Testis (tissue), 2 donors: ENCODE measurements at regions not wholly inside any gene's neighbourhood (a gene's known extent, or its start where the extent isn't known, plus 50 kb on each side); places are given as distances from the start of the nearest gene placed in this dataset.

Experiments
- POLR2A ChIP-seq: fragments of 450-650 bp; IDR thresholded peaks from one replicate; pipeline ENCODE4 v1.6.1; 2017; ENCODE audit warnings: antibody characterized with exemption, mild to moderate bottlenecking, moderate library complexity
- TF ChIP-seq, protein P1 (sequence below), 3 experiments: fragments of 450-650 bp in 2 of 3; fragments of 200-600 bp in 1 of 3; sonication (generic) in 1 of 3; IDR thresholded peaks; one replicate each; pipeline ENCODE4 v1.5.1; 2016 to 2019; ENCODE audit warnings: antibody characterized with exemption in 3 of 3, mild to moderate bottlenecking in 2 of 3, moderate library complexity in 1 of 3

DNA sequence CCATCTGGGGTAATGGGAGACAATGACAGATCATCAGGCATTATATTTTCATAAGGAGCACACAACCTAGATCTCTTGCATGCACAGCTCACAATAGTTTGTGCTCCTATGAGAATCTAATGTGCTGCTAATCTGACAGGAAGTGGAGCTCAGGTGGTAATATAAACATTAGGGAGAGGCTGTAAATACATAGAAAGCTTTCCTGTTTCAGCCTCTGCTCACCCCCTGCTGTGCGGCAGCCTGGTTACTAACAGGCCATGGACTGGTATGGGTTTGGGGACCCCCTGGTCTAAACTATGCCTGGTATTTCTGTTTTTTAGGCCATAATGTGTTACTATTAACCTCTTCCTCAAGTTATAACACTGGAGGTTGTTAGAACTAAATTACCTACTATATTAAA, 1373.7 kb downstream of the LRFN5 start:
- TF ChIP-seq, protein P1, sequence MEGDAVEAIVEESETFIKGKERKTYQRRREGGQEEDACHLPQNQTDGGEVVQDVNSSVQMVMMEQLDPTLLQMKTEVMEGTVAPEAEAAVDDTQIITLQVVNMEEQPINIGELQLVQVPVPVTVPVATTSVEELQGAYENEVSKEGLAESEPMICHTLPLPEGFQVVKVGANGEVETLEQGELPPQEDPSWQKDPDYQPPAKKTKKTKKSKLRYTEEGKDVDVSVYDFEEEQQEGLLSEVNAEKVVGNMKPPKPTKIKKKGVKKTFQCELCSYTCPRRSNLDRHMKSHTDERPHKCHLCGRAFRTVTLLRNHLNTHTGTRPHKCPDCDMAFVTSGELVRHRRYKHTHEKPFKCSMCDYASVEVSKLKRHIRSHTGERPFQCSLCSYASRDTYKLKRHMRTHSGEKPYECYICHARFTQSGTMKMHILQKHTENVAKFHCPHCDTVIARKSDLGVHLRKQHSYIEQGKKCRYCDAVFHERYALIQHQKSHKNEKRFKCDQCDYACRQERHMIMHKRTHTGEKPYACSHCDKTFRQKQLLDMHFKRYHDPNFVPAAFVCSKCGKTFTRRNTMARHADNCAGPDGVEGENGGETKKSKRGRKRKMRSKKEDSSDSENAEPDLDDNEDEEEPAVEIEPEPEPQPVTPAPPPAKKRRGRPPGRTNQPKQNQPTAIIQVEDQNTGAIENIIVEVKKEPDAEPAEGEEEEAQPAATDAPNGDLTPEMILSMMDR (IDR thresholded peaks at IDR 0.05): no peak
- no peak for TF ChIP-seq POLR2A
